A673 (cell line): ENCODE measurements at regions not wholly inside any gene's neighbourhood (a gene's known extent, or its start where the extent isn't known, plus 50 kb on each side); places are given as distances from the start of the nearest gene placed in this dataset.

Experiments used
- CTCF ChIP-seq: fragments of 300-800, 200-600 bp; sonication (generic); conservative IDR thresholded peaks from 2 replicates; pipeline ENCODE4 v1.5.1; 2017; ENCODE audit warnings: low read depth, mild to moderate bottlenecking, antibody characterized with exemption, low read length, moderate library complexity, mixed read lengths
- EZH2 ChIP-seq: fragments of 200-600 bp; sonication (generic); IDR thresholded peaks from 2 replicates; pipeline ENCODE4 v1.6.1; 2017; ENCODE audit warnings: borderline replicate concordance, low read depth, mild to moderate bottlenecking, mixed read lengths, antibody characterized with exemption, low read length; ENCODE audit not compliant: poor library complexity, severe bottlenecking

GRCh38 chr18:39751921-39752320 is 2186.3 kb upstream of the CELF4 start:
- TF ChIP-seq CTCF: no peak
- TF ChIP-seq EZH2: no peak
